KG1 (cell line): ENCODE measurements at regions not wholly inside any gene's neighbourhood (a gene's known extent, or its start where the extent isn't known, plus 50 kb on each side); places are given as distances from the start of the nearest gene placed in this dataset.

Experiments
- DNase-seq: peaks from one replicate; lab custom pipeline; 2025; lab: John Stamatoyannopoulos, UW

GRCh38 chr2:122112216-122113005, 357.0 kb downstream of the TSN start:
- DNase-seq: no peak

- DNase-seq: no peak
Measured at GRCh38 chr2:122114421-122114820, 359.0 kb downstream of the TSN start.

GRCh38 chr2:122117371-122117770, 361.9 kb downstream of the TSN start:
- no peak for DNase-seq

- DNase-seq: no peak
Measured at GRCh38 chr2:122129399-122129798, 373.9 kb downstream of the TSN start.

- DNase-seq: no peak
Measured at GRCh38 chr2:122132147-122132691, 376.8 kb downstream of the TSN start.

GRCh38 chr2:122135021-122135937, 379.8 kb downstream of the TSN start:
- no peak for DNase-seq

- DNase-seq: no peak
Measured at GRCh38 chr2:122136056-122136455, 380.6 kb downstream of the TSN start.

- no peak for DNase-seq
Measured at GRCh38 chr2:122138561-122138960, 383.1 kb downstream of the TSN start.

- DNase-seq: no peak
Measured at GRCh38 chr2:122139739-122140420, 384.4 kb downstream of the TSN start.

GRCh38 chr2:122144884-122145283, 389.4 kb downstream of the TSN start:
- no peak for DNase-seq

- no peak for DNase-seq
Measured at GRCh38 chr2:122145856-122146255, 390.4 kb downstream of the TSN start.

- DNase-seq: no peak
Measured at GRCh38 chr2:122148128-122148767, 392.8 kb downstream of the TSN start.

- no peak for DNase-seq
Measured at GRCh38 chr2:122150524-122151280, 395.3 kb downstream of the TSN start.

GRCh38 chr2:122152571-122152970, 397.1 kb downstream of the TSN start:
- no peak for DNase-seq

- DNase-seq: no peak
Measured at GRCh38 chr2:122156176-122156890, 400.9 kb downstream of the TSN start.

GRCh38 chr2:122157158-122157557, 401.7 kb downstream of the TSN start:
- no peak for DNase-seq

GRCh38 chr2:122163617-122164016, 408.2 kb downstream of the TSN start:
- no peak for DNase-seq

- DNase-seq: no peak
Measured at GRCh38 chr2:122164964-122165363, 409.5 kb downstream of the TSN start.

GRCh38 chr2:122166820-122167219, 411.4 kb downstream of the TSN start:
- DNase-seq: no peak

- DNase-seq: no peak
Measured at GRCh38 chr2:122167515-122167914, 412.1 kb downstream of the TSN start.
